DMS53 (cell line): ENCODE measurements at regions not wholly inside any gene's neighbourhood (a gene's known extent, or its start where the extent isn't known, plus 50 kb on each side); places are given as distances from the start of the nearest gene placed in this dataset.

Experiments
- DNase-seq: peaks from one replicate; lab custom pipeline; 2025; lab: John Stamatoyannopoulos, UW

GRCh38 chr9:71589612-71590011 lies 178.7 kb downstream of the CEMIP2 start:
- DNase-seq = no peak

GRCh38 chr9:71587576-71588362 lies 180.5 kb downstream of the CEMIP2 start:
- peak; percentile 7 for DNase-seq

DNA sequence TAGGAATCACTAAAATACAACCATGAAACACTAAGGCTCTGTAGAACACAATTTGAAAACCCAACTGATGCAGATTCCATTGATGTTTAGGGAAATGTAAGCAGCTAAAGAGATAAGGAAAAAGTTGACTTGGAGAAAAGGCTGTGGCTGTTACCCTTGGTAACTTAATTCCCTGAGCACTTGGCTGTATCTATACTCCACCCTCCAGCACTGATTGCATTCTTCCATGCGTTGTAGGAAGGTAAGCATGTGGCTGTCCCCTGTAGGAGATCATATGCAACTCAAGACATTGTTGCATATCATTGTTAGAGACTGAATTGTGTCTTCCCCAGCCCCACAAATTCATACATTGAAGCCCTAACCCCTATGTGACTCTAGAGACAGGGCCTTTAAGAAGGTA lies 184.5 kb downstream of the CEMIP2 start:
- DNase-seq = no peak

- DNase-seq = no peak
Observed at GRCh38 chr9:71582347-71582746, 186.0 kb downstream of the CEMIP2 start.

GRCh38 chr9:71581101-71581500 lies 187.2 kb downstream of the CEMIP2 start:
- no peak for DNase-seq

- no peak for DNase-seq
Observed at GRCh38 chr9:71571186-71571585, 197.1 kb downstream of the CEMIP2 start.

DNA sequence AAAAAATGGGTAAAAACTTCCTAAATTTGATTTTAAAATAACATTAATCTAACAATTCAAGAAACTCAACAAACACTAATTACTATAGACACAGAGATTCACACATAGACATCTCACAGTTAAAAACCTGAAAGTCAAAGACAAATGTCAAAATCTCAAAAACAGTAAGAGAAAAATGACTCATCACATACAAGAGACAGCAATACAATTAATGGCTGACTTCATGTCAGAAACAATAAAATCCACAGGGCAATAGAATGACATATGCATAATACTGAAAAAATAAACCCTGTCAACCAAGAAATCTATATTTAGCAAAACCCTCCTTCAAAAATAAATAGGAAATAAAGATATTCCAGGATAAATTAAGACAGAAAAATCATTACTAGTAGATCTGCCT lies 200.4 kb downstream of the CEMIP2 start:
- DNase-seq = no peak

DNA sequence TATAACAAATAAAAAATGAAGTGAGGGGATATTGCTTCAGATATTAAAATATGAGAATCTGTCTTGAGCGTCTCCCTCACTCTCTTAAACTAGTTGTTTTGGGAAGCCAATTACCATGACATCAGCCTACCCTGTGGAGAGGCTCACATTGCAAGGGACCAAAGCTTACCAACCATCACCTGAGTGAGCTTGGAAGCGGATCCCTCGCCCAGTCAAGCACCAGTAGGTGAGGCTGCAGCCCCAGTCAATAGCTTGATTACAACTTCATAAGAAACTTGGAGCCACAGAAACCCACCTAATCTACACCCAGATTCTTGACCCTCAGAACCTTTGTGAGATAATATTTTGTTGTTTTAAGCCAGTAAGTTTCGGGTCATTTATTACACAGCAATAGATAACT lies 206.2 kb downstream of the CEMIP2 start:
- DNase-seq = no peak

DNA sequence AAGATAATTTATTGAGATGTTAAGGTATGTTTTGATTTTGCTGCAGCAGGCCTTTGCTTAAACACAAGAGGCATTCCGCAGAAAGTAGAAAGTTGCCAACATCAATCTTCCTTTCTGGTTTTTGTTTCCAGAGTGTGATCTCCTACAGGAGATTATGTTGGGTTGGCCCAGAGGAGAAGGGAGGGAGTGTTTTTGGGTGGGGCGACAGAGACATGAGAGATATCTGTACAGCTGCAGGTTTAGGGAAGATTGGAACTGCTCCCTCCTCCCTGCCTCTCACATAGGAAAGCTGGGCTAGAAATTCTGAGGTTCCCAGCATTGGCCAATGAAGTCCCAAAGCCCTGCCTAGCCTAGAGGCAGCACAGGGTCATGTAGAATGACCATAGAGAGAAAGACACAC lies 211.0 kb downstream of the CEMIP2 start:
- DNase-seq = no peak

GRCh38 chr9:71552480-71552879 lies 215.8 kb downstream of the CEMIP2 start:
- peak; percentile 61 for DNase-seq

GRCh38 chr9:71549023-71549422 lies 219.3 kb downstream of the CEMIP2 start:
- DNase-seq = no peak

GRCh38 chr9:71544464-71544863 lies 223.8 kb downstream of the CEMIP2 start:
- DNase-seq = no peak

DNA sequence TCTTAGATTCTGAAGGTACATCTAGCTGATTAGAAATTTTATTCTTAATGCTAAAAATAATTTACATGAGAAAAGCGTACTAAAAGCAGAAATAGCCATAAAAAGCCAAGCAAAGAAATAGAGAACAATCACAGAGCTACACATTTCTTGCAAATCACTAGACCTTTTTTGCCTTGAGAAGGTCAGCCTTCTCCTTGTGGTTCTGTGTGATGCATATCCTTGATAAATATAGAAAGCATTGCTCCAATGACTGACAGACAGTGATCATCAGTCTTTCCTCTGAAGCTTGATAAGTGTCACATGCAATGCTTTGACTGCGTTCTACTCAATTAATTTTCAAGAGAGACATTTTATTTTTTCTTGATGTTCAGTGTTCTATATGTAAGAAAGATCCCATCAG lies 226.9 kb downstream of the CEMIP2 start:
- no peak for DNase-seq

- DNase-seq = no peak
Observed at GRCh38 chr9:71524996-71525580, 243.2 kb downstream of the CEMIP2 start.

GRCh38 chr9:71524516-71524915 lies 243.8 kb downstream of the CEMIP2 start:
- DNase-seq = no peak

DNA sequence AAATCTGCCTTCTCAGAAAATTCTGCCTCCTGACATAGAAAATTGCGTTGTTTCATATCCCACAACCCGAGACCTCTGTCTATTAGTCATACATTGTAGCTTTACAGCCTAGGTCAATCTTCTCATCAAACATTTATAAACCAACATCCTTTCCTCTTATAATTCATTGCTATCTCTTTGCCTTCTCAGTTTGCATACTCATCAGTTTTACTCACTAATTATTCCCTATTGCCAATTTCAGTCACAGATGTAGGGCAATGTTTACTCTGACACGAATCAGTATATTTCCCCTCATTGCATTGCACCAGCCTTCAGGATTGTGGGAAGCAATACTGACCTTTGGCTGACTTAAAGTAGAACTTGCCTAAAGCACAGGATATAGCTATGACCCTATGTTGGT lies 247.2 kb downstream of the CEMIP2 start:
- DNase-seq = no peak

GRCh38 chr9:71519098-71519696 lies 249.1 kb downstream of the CEMIP2 start:
- DNase-seq = no peak

- no peak for DNase-seq
Observed at GRCh38 chr9:71518045-71518827, 250.1 kb downstream of the CEMIP2 start.

DNA sequence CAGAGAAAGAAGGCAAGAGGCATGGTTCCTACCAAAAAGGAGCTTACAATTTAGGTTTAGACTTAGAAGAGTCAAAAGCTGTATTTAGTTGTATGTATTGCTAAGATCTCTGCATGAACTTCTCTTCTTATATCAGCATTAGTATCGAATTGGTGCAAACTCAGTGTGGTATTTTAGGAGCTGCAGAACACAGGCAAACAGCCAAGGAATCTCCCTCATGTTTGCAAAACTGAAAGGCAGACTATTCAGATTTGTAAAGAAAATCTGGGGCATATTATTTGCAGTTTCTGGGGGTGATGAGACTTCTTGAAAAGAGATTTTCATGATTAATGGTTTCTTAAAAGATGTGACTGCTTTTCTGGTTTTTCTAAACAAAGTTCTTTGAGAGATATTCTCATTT lies 252.7 kb downstream of the CEMIP2 start:
- no peak for DNase-seq

DNA sequence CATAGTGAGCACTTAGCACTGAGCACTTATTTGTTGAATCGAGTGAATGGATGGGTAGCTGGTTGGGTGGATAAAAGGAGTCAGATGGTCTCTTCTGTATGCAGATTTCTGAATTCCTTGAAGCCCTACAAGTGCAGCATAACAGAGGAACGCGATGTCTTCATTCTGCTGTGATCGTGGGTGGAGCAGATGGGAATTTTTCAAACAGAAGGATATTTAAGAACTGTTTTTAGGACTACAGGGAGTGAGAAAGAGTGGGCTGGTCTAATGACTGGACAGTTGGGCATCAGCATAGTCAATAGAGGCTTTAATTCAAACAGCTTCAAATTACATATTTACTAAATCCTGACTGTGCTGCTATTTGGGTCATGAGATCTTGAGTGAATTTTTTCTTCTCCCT lies 253.2 kb downstream of the CEMIP2 start:
- DNase-seq = no peak

GRCh38 chr9:71514344-71514975 lies 253.9 kb downstream of the CEMIP2 start:
- no peak for DNase-seq

- peak; percentile 29 for DNase-seq
Observed at GRCh38 chr9:71509054-71509453, 259.3 kb downstream of the CEMIP2 start.
